GM12891 (cell line): ENCODE measurements at regions not wholly inside any gene's neighbourhood (a gene's known extent, or its start where the extent isn't known, plus 50 kb on each side); places are given as distances from the start of the nearest gene placed in this dataset.

Source experiments
- PAX5 ChIP-seq: IDR thresholded peaks from 2 replicates; pipeline ENCODE4 v1.6.1; 2011; ENCODE audit warnings: low read length, moderate library complexity, mild to moderate bottlenecking; ENCODE audit not compliant: insufficient read depth, severe bottlenecking
- POLR2A ChIP-seq: IDR thresholded peaks from 2 replicates; pipeline ENCODE4 v1.6.1; 2011; ENCODE audit warnings: low read depth, low read length, control low read depth
- POLR2AphosphoS5 ChIP-seq: IDR thresholded peaks from 2 replicates; pipeline ENCODE4 v1.6.1; 2011; ENCODE audit warnings: low read depth, low read length, control low read depth
- POU2F2 ChIP-seq: IDR thresholded peaks from 2 replicates; pipeline ENCODE4 v1.6.1; 2011; ENCODE audit warnings: low read depth, mild to moderate bottlenecking, control low read depth, low read length, moderate library complexity
- SPI1 ChIP-seq: IDR thresholded peaks from 2 replicates; pipeline ENCODE4 v1.6.1; 2011; ENCODE audit warnings: low read depth, low read length, control low read depth
- TAF1 ChIP-seq: IDR thresholded peaks from 2 replicates; pipeline ENCODE4 v1.6.1; 2011; ENCODE audit warnings: low read depth, low read length, control low read depth

DNA sequence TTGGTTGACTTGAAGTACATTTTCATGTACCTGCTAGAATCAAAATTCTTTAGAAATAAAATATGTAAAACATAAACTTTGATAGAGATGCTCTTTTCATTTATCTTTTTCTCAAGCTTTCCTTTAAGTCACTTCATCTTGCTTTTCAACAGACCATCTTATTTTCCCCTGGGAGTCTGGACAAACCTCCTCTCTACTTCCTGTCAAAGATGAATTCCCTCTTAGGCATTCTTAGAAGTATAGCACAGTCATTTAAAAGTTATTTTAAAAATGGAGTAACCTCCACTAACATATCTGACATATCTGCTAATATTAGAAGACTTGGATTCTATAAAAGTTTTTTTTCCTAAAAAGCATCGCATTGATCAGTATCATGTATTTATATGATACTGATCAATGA is 84.8 kb upstream of the PAX6 start:
- TF ChIP-seq TAF1 (no peak), POLR2A (no peak), POLR2AphosphoS5 (no peak), PAX5 (no peak), POU2F2 (no peak), SPI1 (no peak)
